SK-N-SH (cell line): ENCODE measurements at regions not wholly inside any gene's neighbourhood (a gene's known extent, or its start where the extent isn't known, plus 50 kb on each side); places are given as distances from the start of the nearest gene placed in this dataset.

Source experiments
- CTCF ChIA-PET: fragments of 300-600, 350-600 bp; formaldehyde crosslinking; extraction: SDS; loops from one replicate; lab custom pipeline; 2021; lab: Yijun Ruan, JAX
- POLR2A ChIA-PET: fragments of 350-600 bp; sonication (Branson Sonifier 250); formaldehyde crosslinking; extraction: SDS; loops from one replicate; lab custom pipeline; 2020; ENCODE audit warnings: antibody characterized with exemption, inconsistent platforms; lab: Yijun Ruan, JAX
- DNase-seq: peaks from one replicate; pipeline ENCODE4 v3.0.0; 2012
- H2AFZ ChIP-seq: fragments of 200-600 bp; sonication (generic); 2 replicates; pipeline ENCODE4 v1.8.1; 2016; ENCODE audit warnings: antibody characterized with exemption, mild to moderate bottlenecking, low read depth
- H3F3A ChIP-seq: fragments of 200-600 bp; sonication (generic); replicated peaks from 2 replicates; pipeline ENCODE3; 2016; ENCODE audit warnings: antibody characterized with exemption, mild to moderate bottlenecking; ENCODE audit not compliant: insufficient read depth
- H3K27ac ChIP-seq, 2 experiments: fragments of 200-500 bp in 1 of 2; fragments of 200-600 bp in 1 of 2; sonication (Bioruptor generic) in 1 of 2; sonication (generic), shearing (Covaris generic) in 1 of 2; 2 replicates each; pipeline versions ENCODE4 v1.5.1 to v1.6.1; 2014 to 2016; ENCODE audit warnings: low read depth in 2 of 2, inconsistent platforms in 1 of 2, low read length in 1 of 2, mild to moderate bottlenecking in 1 of 2, mixed read lengths in 1 of 2
- H3K27me3 ChIP-seq: fragments of 200-600 bp; sonication (generic), shearing (Covaris generic); 2 replicates; pipeline ENCODE4 v1.6.1; 2016; ENCODE audit warnings: mixed run types; ENCODE audit not compliant: insufficient read depth
- H3K36me3 ChIP-seq, 2 experiments: fragments of 200-500 bp in 1 of 2; fragments of 200-600 bp in 1 of 2; sonication (Bioruptor generic) in 1 of 2; sonication (generic) in 1 of 2; replicated peaks in 1 of 2; 2 replicates each; pipeline versions ENCODE3 to v1.5.1; 2014 to 2016; ENCODE audit warnings: low read length in 1 of 2, mild to moderate bottlenecking in 1 of 2; ENCODE audit not compliant: insufficient read depth in 2 of 2, control insufficient read depth in 1 of 2
- H3K4me1 ChIP-seq, 2 experiments: fragments of 200-500 bp in 1 of 2; fragments of 200-600 bp in 1 of 2; sonication (Bioruptor generic) in 1 of 2; sonication (generic), shearing (Covaris generic) in 1 of 2; 2 replicates each; pipeline versions ENCODE4 v1.5.1 to v1.6.1; 2014 to 2016; ENCODE audit warnings: low read depth in 1 of 2, low read length in 1 of 2, mixed run types in 1 of 2; ENCODE audit not compliant: insufficient read depth in 2 of 2, control insufficient read depth in 1 of 2
- H3K4me2 ChIP-seq: fragments of 200-600 bp; sonication (generic), shearing (Covaris generic); 2 replicates; pipeline ENCODE4 v1.6.1; 2017; ENCODE audit warnings: mixed run types
- H3K4me3 ChIP-seq, 2 experiments: fragments of 200-500 bp in 1 of 2; fragments of 200-600 bp in 1 of 2; sonication (Bioruptor generic) in 1 of 2; sonication (generic), shearing (Covaris generic) in 1 of 2; 2 replicates each; pipeline versions ENCODE4 v1.5.1 to v1.8.1; 2014 to 2016; ENCODE audit warnings: low read depth in 2 of 2, inconsistent platforms in 1 of 2, low read length in 1 of 2, mild to moderate bottlenecking in 1 of 2, mixed read lengths in 1 of 2, moderate library complexity in 1 of 2
- H3K79me2 ChIP-seq: fragments of 200-600 bp; sonication (generic); 2 replicates; pipeline ENCODE4 v1.8.1; 2017; ENCODE audit warnings: mild to moderate bottlenecking; ENCODE audit not compliant: insufficient read depth
- H3K9ac ChIP-seq: fragments of 200-600 bp; sonication (generic); 2 replicates; pipeline ENCODE4 v1.6.1; 2017; ENCODE audit warnings: mixed run types
- H3K9me2 ChIP-seq: fragments of 200-600 bp; sonication (generic); 2 replicates; pipeline ENCODE4 v1.6.1; 2017; ENCODE audit warnings: mixed run types
- H3K9me3 ChIP-seq: fragments of 200-600 bp; sonication (generic); 2 replicates; pipeline ENCODE4 v1.6.1; 2017; ENCODE audit warnings: mixed run types, mild to moderate bottlenecking, moderate library complexity
- H4K20me1 ChIP-seq: fragments of 200-600 bp; sonication (generic); 2 replicates; pipeline ENCODE4 v1.6.1; 2017; ENCODE audit warnings: mild to moderate bottlenecking, mixed run types; ENCODE audit not compliant: insufficient read depth
- GABPA ChIP-seq: IDR thresholded peaks from 2 replicates; pipeline ENCODE4 v1.4.0; 2012; ENCODE audit warnings: low read depth, mild to moderate bottlenecking
- IRF3 ChIP-seq: fragments of 150-350 bp; IDR thresholded peaks from 2 replicates; pipeline ENCODE4 v1.6.1; 2016; ENCODE audit warnings: mild to moderate bottlenecking, low read depth, low read length
- MEF2A ChIP-seq: IDR thresholded peaks from 2 replicates; pipeline ENCODE4 v1.4.0; 2012; ENCODE audit warnings: low read depth, borderline replicate concordance
- MXI1 ChIP-seq: IDR thresholded peaks from 2 replicates; pipeline ENCODE4 v1.6.1; 2012; ENCODE audit warnings: mild to moderate bottlenecking, low read depth, low read length, improper control_type of control experiment
- RCOR1 ChIP-seq: fragments of 150-350 bp; IDR thresholded peaks from 2 replicates; pipeline ENCODE4 v1.6.1; 2017; ENCODE audit warnings: antibody characterized with exemption, low read length
- SIN3A ChIP-seq: IDR thresholded peaks from 2 replicates; pipeline ENCODE4 v1.6.1; 2012; ENCODE audit warnings: low read depth, mild to moderate bottlenecking, low read length, moderate library complexity, borderline replicate concordance
- SMC3 ChIP-seq: IDR thresholded peaks from 2 replicates; pipeline ENCODE4 v1.6.1; 2012; ENCODE audit warnings: low read depth, low read length, improper control_type of control experiment
- TCF12 ChIP-seq: IDR thresholded peaks from 2 replicates; pipeline ENCODE4 v1.4.0; 2012
- YY1 ChIP-seq: IDR thresholded peaks from 2 replicates; pipeline ENCODE4 v1.4.0; 2012; ENCODE audit warnings: low read depth, mild to moderate bottlenecking
- WGBS: methylation state at CpG from one replicate; pipeline ENCODE4 v1.1.6; 2017; ENCODE audit warnings: low lambda C conversion rate; 5-methylcytosine and 5-hydroxymethylcytosine counted together

- Histone ChIP-seq H3K9ac (no peak overlapping the region), H4K20me1 (no peaks in the 10 kb centered on the region), H3K79me2 (no peaks in the 10 kb centered on the region), H3K27ac (peak overlapping the region in 1 of 2 experiments; percentile 65; a peak in 1 of 4 replicates), H3K27me3 (no peaks in the 10 kb centered on the region), H2AFZ (no peak overlapping the region), H3K4me3 (no peak overlapping the region), H3K9me2 (no peaks in the 10 kb centered on the region), H3K4me1 (peaks cover 5 to 13% of the 10 kb centered on the region in 2 experiments; a peak in 2 of 4 replicates), H3K4me2 (no peak overlapping the region), H3F3A (peaks cover 11% of the 10 kb centered on the region), H3K9me3 (no peaks in the 10 kb centered on the region), H3K36me3 (no peaks in the 10 kb centered on the region)
- peak; percentile 20 for DNase-seq
- WGBS, result 36% methylated on average over 3 of the region's 3 CpGs
- ChIA-PET POLR2A (no interaction called here), CTCF (no interaction called here)
- TF ChIP-seq TCF12 (peak; percentile 30; the same call in 1 of the 2 replicates), MXI1 (no peak), IRF3 (no peak), YY1 (no peak)
These were observed 243.1 kb downstream of the LTN1 start for GRCh38 chr21:28749536-28749935.

- Histone ChIP-seq H3K27ac (no peak overlapping the region), H3K9me2 (no peaks in the 10 kb centered on the region), H3K9ac (no peak overlapping the region), H3K4me1 (peaks cover 0 to 15% of the 10 kb centered on the region in 2 experiments; a peak in 2 of 4 replicates), H4K20me1 (no peaks in the 10 kb centered on the region), H3F3A (peaks cover 12% of the 10 kb centered on the region), H3K36me3 (no peaks in the 10 kb centered on the region), H3K9me3 (no peaks in the 10 kb centered on the region), H3K4me2 (no peak overlapping the region), H3K27me3 (no peaks in the 10 kb centered on the region), H2AFZ (no peak overlapping the region), H3K79me2 (no peaks in the 10 kb centered on the region), H3K4me3 (no peak overlapping the region)
- WGBS, result 70% methylated on average over 1 of the region's 1 CpG
- CTCF ChIA-PET, result interaction anchor here (0.6 to 1.7 kb wide), 2 partner anchors 940 to 1897 kb away, joined by 3 to 4 read pairs; no protein-coding TSS in a partner anchor
- TF ChIP-seq GABPA (no peak), MEF2A (no peak), MXI1 (no peak), RCOR1 (no peak)
- POLR2A ChIA-PET, result no interaction called here
- no peak for DNase-seq
These were observed 245.2 kb downstream of the LTN1 start for GRCh38 chr21:28747464-28747863.

GRCh38 chr21:28746166-28746565, 246.5 kb downstream of the LTN1 start:
- CTCF ChIA-PET, result interaction anchor here (0.6 to 5.5 kb wide), 62 partner anchors 9 to 1977 kb away, joined by 3 to 104 read pairs (median 5); partner anchors contain the start of gene ADAMTS1
- POLR2A ChIA-PET, result interaction anchor here (1.9 to 2.3 kb wide), 2 partner anchors 410 to 1901 kb away, joined by 9 to 10 read pairs; partner anchors contain the start of gene ADAMTS1
- DNase-seq, result no peak

More at GRCh38 chr21:28746166-28746565, 246.5 kb downstream of the LTN1 start:
- no peaks in the 10 kb centered on the region for H3K27me3 ChIP-seq
- no peaks in the 10 kb centered on the region for H3K9me3 ChIP-seq
- WGBS, result 58% methylated on average over 4 of the region's 4 CpGs
- peaks cover 7% of the 10 kb centered on the region for H3F3A ChIP-seq
- H3K27ac ChIP-seq, result no peak overlapping the region
- H3K79me2 ChIP-seq, result no peaks in the 10 kb centered on the region
- no peaks in the 10 kb centered on the region for H3K36me3 ChIP-seq
- no peak overlapping the region for H3K9ac ChIP-seq
- H3K4me3 ChIP-seq, result no peak overlapping the region
- no peak overlapping the region for H3K4me2 ChIP-seq
- TF ChIP-seq SIN3A, result no peak
- no peak for TF ChIP-seq SMC3
- TF ChIP-seq, all 33 proteins: peak for 0
- no peaks in the 10 kb centered on the region for H4K20me1 ChIP-seq
- peaks cover 0 to 15% of the 10 kb centered on the region in 2 experiments; a peak in 2 of 4 replicates for H3K4me1 ChIP-seq
- H3K9me2 ChIP-seq, result no peaks in the 10 kb centered on the region
- no peak overlapping the region for H2AFZ ChIP-seq
